ENCODE measurements at regions not wholly inside any gene's neighbourhood (a gene's known extent, or its start where the extent isn't known, plus 50 kb on each side); places are given as distances from the start of the nearest gene placed in this dataset.

DNA sequence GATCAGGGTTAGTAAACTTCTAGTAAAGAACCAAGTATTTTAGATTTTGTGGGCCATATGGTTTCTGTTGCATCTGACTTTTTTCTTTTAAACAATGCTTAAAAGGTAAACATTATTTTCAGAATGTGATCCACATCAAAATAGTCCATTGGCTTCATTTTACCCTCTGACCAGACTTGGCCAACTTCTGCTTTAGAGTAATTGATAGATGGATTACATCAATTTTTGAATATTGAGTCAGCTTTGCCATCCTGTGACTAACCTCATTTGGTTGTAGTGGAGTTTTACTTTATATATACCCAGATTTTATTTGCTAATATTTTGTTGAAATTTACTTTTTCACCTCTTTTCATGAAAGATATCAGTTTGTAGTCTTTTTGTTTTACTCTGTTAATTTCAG lies 559.8 kb downstream of the TLL1 start:
- Mint-ChIP-seq H3K36me3 (ENCODE audit: low read depth) (no peaks in the 10 kb centered on the region), H3K4me1 (no peaks in the 10 kb centered on the region), H3K27ac (no peak overlapping the region), H3K27me3 (ENCODE audit: insufficient read depth) (no peaks in the 10 kb centered on the region), H3K4me3 (no peak overlapping the region), H3K9me3 (no peaks in the 10 kb centered on the region)
- TF ChIP-seq, protein P1, sequence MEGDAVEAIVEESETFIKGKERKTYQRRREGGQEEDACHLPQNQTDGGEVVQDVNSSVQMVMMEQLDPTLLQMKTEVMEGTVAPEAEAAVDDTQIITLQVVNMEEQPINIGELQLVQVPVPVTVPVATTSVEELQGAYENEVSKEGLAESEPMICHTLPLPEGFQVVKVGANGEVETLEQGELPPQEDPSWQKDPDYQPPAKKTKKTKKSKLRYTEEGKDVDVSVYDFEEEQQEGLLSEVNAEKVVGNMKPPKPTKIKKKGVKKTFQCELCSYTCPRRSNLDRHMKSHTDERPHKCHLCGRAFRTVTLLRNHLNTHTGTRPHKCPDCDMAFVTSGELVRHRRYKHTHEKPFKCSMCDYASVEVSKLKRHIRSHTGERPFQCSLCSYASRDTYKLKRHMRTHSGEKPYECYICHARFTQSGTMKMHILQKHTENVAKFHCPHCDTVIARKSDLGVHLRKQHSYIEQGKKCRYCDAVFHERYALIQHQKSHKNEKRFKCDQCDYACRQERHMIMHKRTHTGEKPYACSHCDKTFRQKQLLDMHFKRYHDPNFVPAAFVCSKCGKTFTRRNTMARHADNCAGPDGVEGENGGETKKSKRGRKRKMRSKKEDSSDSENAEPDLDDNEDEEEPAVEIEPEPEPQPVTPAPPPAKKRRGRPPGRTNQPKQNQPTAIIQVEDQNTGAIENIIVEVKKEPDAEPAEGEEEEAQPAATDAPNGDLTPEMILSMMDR (conservative IDR thresholded peaks at IDR 0.05), result no peak
- Histone ChIP-seq H3K9ac (ENCODE audit: extremely low read depth, low read length, poor library complexity, severe bottlenecking) (no peak overlapping the region), H3K4me1 (ENCODE audit: control insufficient read depth, insufficient read depth, low read length) (no peaks in the 10 kb centered on the region), H3K36me3 (ENCODE audit: control insufficient read depth, insufficient read depth, low read length) (no peaks in the 10 kb centered on the region), H3K27ac (ENCODE audit: low read depth, low read length) (no peak overlapping the region), H3K4me3 (ENCODE audit: low read length) (no peak overlapping the region), H3K27me3 (ENCODE audit: control insufficient read depth, insufficient read depth, low read length, poor library complexity, severe bottlenecking) (no peaks in the 10 kb centered on the region), H3K9me3 (ENCODE audit: control insufficient read depth, low read length) (no peaks in the 10 kb centered on the region)
- DNase-seq, result no peak

DNA sequence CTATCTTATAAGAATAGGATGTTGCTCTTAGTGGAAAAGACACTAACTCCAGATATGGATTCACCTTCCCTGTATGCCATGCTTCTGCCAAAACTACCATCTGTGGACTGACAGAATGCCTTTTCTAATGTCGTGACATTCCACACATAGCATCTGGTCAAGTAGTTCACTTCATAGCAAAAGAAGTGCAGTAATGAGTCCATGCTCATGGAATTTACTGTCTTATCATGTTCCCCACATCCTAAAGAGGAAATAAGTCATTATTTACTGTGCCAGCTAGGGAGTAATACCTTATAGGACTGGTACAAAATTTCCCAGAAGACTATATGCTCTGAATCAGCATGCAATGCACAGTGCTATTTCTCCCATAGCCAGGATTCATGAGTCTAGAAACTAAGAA lies 562.4 kb downstream of the TLL1 start:
- Histone ChIP-seq H3K4me3 (ENCODE audit: low read length) (no peak overlapping the region), H3K9ac (ENCODE audit: extremely low read depth, low read length, poor library complexity, severe bottlenecking) (no peak overlapping the region), H3K27ac (ENCODE audit: low read depth, low read length) (no peak overlapping the region), H3K4me1 (ENCODE audit: control insufficient read depth, insufficient read depth, low read length) (no peaks in the 10 kb centered on the region), H3K36me3 (ENCODE audit: control insufficient read depth, insufficient read depth, low read length) (no peaks in the 10 kb centered on the region), H3K27me3 (ENCODE audit: control insufficient read depth, insufficient read depth, low read length, poor library complexity, severe bottlenecking) (no peaks in the 10 kb centered on the region), H3K9me3 (ENCODE audit: control insufficient read depth, low read length) (no peaks in the 10 kb centered on the region)
- Mint-ChIP-seq H3K27ac (no peak overlapping the region), H3K36me3 (ENCODE audit: low read depth) (no peaks in the 10 kb centered on the region), H3K9me3 (no peaks in the 10 kb centered on the region), H3K27me3 (ENCODE audit: insufficient read depth) (no peaks in the 10 kb centered on the region), H3K4me3 (no peak overlapping the region), H3K4me1 (no peaks in the 10 kb centered on the region)
- TF ChIP-seq, protein P1 (conservative IDR thresholded peaks at IDR 0.05), result no peak
- WGBS, 2 experiments (ENCODE audit: insufficient coverage in 1 of 2, insufficient read length in 1 of 2), result 0% methylated on average over 1 of the region's 1 CpG
- DNase-seq, result no peak

DNA sequence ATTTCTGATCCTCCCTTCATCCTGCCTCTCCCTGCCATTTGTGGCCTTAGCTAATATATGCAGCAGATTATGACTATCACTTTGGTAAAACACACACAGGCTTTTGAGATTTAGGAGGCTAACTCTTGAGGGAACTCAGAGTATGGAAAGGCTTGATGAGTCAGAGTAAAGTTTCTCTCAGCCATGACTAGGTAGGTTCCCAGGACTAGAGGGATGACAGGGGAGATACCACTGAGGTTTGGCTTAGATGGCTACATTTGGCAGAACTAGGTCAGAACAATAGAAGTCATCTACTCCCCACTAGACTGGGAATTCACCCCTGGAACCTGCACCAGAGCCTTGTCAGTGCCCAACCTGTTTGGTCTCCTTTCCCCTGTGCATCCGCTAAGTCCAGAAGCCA lies 585.7 kb downstream of the TLL1 start:
- Mint-ChIP-seq H3K36me3 (ENCODE audit: low read depth) (peaks cover 9% of the 10 kb centered on the region), H3K27ac (no peak overlapping the region), H3K4me1 (no peaks in the 10 kb centered on the region), H3K27me3 (ENCODE audit: insufficient read depth) (no peaks in the 10 kb centered on the region), H3K9me3 (peaks cover 20% of the 10 kb centered on the region), H3K4me3 (no peak overlapping the region)
- Histone ChIP-seq H3K4me1 (ENCODE audit: control insufficient read depth, insufficient read depth, low read length) (no peaks in the 10 kb centered on the region), H3K27ac (ENCODE audit: low read depth, low read length) (no peak overlapping the region), H3K4me3 (ENCODE audit: low read length) (no peak overlapping the region), H3K36me3 (ENCODE audit: control insufficient read depth, insufficient read depth, low read length) (no peaks in the 10 kb centered on the region), H3K9me3 (ENCODE audit: control insufficient read depth, low read length) (peaks cover 9% of the 10 kb centered on the region), H3K27me3 (ENCODE audit: control insufficient read depth, insufficient read depth, low read length, poor library complexity, severe bottlenecking) (no peaks in the 10 kb centered on the region), H3K9ac (ENCODE audit: extremely low read depth, low read length, poor library complexity, severe bottlenecking) (no peak overlapping the region)
- DNase-seq, result no peak
- TF ChIP-seq, protein P1 (conservative IDR thresholded peaks at IDR 0.05), result no peak
- WGBS, 2 experiments (ENCODE audit: insufficient coverage in 1 of 2, insufficient read length in 1 of 2), result 91% methylated on average over 1 of the region's 1 CpG; no CpG with 5 or more reads in 1 of the 2 experiments

Measured in endodermal cell (in vitro differentiated cells).